Skeletal muscle tissue (tissue), 3 donors: ENCODE measurements at regions not wholly inside any gene's neighbourhood (a gene's known extent, or its start where the extent isn't known, plus 50 kb on each side); places are given as distances from the start of the nearest gene placed in this dataset.

Experiments used
- H3K27ac ChIP-seq: one replicate; pipeline ENCODE4 v1.7.0; 2013; ENCODE audit warnings: mild to moderate bottlenecking, low read depth, low read length, inconsistent platforms
- H3K27me3 ChIP-seq, 3 donors: one replicate each; pipeline ENCODE4 v1.7.0; 2013; ENCODE audit warnings: low read length in 3 of 3; ENCODE audit not compliant: control insufficient read depth in 3 of 3, insufficient read depth in 3 of 3
- H3K36me3 ChIP-seq, 3 donors: one replicate each; pipeline ENCODE4 v1.7.0; 2013; ENCODE audit warnings: low read length in 3 of 3; ENCODE audit not compliant: control insufficient read depth in 3 of 3, insufficient read depth in 3 of 3
- H3K4me1 ChIP-seq, 3 donors: one replicate each; pipeline ENCODE4 v1.7.0; 2013; ENCODE audit warnings: low read length in 3 of 3, mild to moderate bottlenecking in 3 of 3; ENCODE audit not compliant: control insufficient read depth in 3 of 3, insufficient read depth in 3 of 3
- H3K4me3 ChIP-seq, 3 donors: one replicate each; pipeline ENCODE4 v1.7.0; 2013; ENCODE audit warnings: low read length in 3 of 3
- H3K9ac ChIP-seq, 3 donors: one replicate each; pipeline ENCODE4 v1.7.0; 2013; ENCODE audit warnings: low read length in 3 of 3, mild to moderate bottlenecking in 3 of 3, moderate library complexity in 2 of 3, low read depth in 1 of 3
- H3K9me3 ChIP-seq, 3 donors: one replicate each; pipeline ENCODE4 v1.7.0; 2013; ENCODE audit warnings: low read length in 3 of 3; ENCODE audit not compliant: control insufficient read depth in 3 of 3
- donor health status: Osteomylitis.

- no peak overlapping the region for H3K4me3 ChIP-seq
- H3K27ac ChIP-seq: no peak overlapping the region
- H3K27me3 ChIP-seq: no peaks in the 10 kb centered on the region
- H3K9me3 ChIP-seq: no peaks in the 10 kb centered on the region
- no peaks in the 10 kb centered on the region for H3K36me3 ChIP-seq
- H3K4me1 ChIP-seq: peaks cover 0 to 6% (median 3%) of the 10 kb centered on the region in 3 donors
- no peak overlapping the region for H3K9ac ChIP-seq
Observed at GRCh38 chr1:221497046-221497445, 244.8 kb downstream of the DUSP10 start.

DNA sequence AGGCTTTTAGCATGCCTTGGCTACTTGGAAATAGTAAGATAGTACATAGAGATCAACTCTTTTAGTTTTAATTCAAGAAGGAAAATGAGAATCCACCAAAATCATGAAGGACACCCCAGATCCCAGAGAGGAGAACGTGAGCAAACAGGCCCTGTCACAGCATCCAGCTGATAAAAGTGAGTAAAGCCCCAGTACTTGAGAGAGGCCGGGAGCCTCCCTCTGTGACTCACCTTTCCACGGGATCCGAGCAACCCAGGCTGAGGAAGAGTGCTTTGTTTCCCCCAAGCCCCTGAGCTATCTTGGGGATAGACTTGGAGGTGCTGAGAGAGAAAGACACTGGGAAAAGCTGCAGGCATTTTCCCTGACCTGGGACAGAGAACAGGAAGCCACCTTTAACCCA, 238.6 kb downstream of the DUSP10 start:
- no peak overlapping the region for H3K9ac ChIP-seq
- H3K9me3 ChIP-seq: peaks cover 0 to 4% (median 0%) of the 10 kb centered on the region in 3 donors
- H3K36me3 ChIP-seq: no peaks in the 10 kb centered on the region
- no peaks in the 10 kb centered on the region for H3K27me3 ChIP-seq
- no peak overlapping the region for H3K4me3 ChIP-seq
- no peaks in the 10 kb centered on the region for H3K4me1 ChIP-seq
- H3K27ac ChIP-seq: no peak overlapping the region

DNA sequence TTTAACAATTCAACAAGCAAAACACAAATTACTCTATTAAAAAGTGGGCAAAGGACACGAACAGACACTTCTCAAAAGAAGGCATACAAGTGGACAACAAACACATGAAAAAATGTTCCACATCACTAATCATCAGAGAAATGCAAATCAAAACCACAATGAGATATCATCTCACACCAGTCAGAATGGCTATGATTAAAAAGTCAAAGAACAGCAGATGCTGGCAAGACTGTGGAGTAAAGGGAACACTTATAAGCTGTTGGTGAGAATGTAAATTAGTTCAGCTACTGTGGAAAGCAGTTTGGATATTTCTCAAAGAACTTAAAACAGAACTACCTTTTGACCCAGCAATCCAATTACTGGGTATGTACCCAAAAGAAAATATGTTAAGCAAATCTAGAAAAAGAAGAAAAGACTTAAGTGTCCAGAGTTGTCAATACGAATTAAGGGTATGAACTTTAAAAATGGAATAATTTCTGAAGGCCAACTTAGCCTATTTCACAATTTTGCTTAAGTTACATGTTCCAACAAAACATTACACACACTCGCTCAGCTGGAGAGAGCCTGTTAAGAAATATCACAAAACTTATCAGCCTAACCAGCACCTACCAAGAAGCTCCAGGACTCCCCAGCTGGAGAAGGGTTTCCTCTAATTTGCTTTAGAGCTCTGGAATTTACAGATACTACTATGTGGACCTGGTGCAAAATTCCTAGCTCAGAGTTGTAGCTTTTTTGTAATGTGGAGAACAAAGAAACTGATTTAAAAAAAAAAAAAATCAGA, 232.1 kb downstream of the DUSP10 start:
- Histone ChIP-seq H3K27ac (no peak overlapping the region), H3K27me3 (no peaks in the 10 kb centered on the region), H3K9ac (no peak overlapping the region), H3K36me3 (no peaks in the 10 kb centered on the region), H3K4me1 (no peaks in the 10 kb centered on the region), H3K9me3 (peaks cover 0 to 3% (median 0%) of the 10 kb centered on the region in 3 donors), H3K4me3 (no peak overlapping the region)

- Histone ChIP-seq H3K9me3 (no peaks in the 10 kb centered on the region), H3K4me1 (no peaks in the 10 kb centered on the region), H3K27ac (no peak overlapping the region), H3K27me3 (no peaks in the 10 kb centered on the region), H3K9ac (no peak overlapping the region), H3K4me3 (no peak overlapping the region), H3K36me3 (no peaks in the 10 kb centered on the region)
Observed at GRCh38 chr1:221510793-221511503, 230.9 kb downstream of the DUSP10 start.

DNA sequence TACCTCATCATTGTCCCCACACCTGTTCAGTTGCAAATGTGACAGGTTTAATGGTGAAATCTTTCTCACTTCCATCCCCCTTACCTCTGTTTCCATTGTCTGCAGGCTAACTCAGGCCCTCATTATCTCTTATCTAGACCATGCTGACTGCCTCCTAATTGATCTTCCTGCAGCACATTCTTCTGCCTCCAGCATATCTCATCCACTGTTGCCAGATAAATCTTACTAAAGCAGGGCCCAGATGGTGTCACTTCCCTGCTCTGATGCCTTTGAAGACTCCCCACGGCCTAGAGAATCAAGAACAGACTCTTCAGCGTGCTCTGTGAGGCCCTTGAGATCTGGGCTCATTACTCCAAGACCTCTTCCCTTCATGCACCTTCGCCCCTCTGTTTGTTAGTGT, 230.1 kb downstream of the DUSP10 start:
- Histone ChIP-seq H3K4me3 (no peak overlapping the region), H3K9ac (no peak overlapping the region), H3K27ac (no peak overlapping the region), H3K36me3 (no peaks in the 10 kb centered on the region), H3K9me3 (no peaks in the 10 kb centered on the region), H3K4me1 (no peaks in the 10 kb centered on the region), H3K27me3 (no peaks in the 10 kb centered on the region)

- H3K9me3 ChIP-seq: no peaks in the 10 kb centered on the region
- no peaks in the 10 kb centered on the region for H3K36me3 ChIP-seq
- no peak overlapping the region for H3K27ac ChIP-seq
- no peak overlapping the region for H3K4me3 ChIP-seq
- H3K4me1 ChIP-seq: no peaks in the 10 kb centered on the region
- no peaks in the 10 kb centered on the region for H3K27me3 ChIP-seq
- H3K9ac ChIP-seq: no peak overlapping the region
Observed at GRCh38 chr1:221514806-221515205, 227.1 kb downstream of the DUSP10 start.

DNA sequence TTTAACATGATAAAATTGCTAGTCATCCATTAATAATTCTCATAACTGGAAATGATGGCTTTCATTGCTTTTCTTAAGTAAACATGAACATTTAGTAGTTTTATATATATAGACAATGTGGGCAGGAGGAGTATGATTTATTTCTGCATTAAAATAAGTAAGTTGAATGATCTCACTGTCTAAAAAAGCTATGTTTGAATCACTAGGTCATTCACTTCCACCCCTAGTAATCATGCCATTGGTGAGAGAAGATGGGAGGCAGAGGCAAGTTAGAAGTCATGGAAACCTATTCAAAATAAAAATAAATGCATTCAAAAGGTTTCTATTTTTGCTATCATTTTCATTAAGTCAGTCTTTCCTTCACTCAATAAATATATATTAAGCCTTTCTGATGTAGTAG, 226.4 kb downstream of the DUSP10 start:
- Histone ChIP-seq H3K27ac (no peak overlapping the region), H3K4me3 (no peak overlapping the region), H3K9me3 (no peaks in the 10 kb centered on the region)

DNA sequence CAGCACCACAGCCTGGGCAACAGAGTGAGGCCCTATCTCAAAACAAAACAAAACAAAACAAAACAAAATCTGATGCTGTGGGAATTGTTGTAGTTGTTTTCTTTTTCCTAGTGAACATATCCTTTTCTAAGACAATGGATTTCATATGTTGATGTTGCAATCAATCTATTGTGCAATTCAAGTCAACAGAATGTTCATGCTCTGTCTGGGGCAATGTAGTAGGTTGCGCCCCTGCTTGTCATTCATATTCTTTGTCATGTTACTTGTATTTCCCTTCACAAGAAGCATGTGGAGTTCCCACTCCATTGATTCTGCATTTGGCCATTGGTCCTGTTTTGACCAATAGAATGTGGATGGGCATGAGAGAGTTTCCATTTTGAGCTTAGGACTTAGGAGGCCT, 223.9 kb downstream of the DUSP10 start:
- H3K4me3 ChIP-seq: no peak overlapping the region
- H3K9me3 ChIP-seq: no peaks in the 10 kb centered on the region
- no peaks in the 10 kb centered on the region for H3K4me1 ChIP-seq
- H3K36me3 ChIP-seq: no peaks in the 10 kb centered on the region
- no peaks in the 10 kb centered on the region for H3K27me3 ChIP-seq
- no peak overlapping the region for H3K27ac ChIP-seq
- no peak overlapping the region for H3K9ac ChIP-seq

More for the DNA sequence above, 226.4 kb downstream of the DUSP10 start:
- H3K4me1 ChIP-seq: no peaks in the 10 kb centered on the region
- no peaks in the 10 kb centered on the region for H3K36me3 ChIP-seq
- H3K9ac ChIP-seq: no peak overlapping the region
- H3K27me3 ChIP-seq: no peaks in the 10 kb centered on the region

- Histone ChIP-seq H3K4me3 (no peak overlapping the region), H3K27me3 (no peaks in the 10 kb centered on the region), H3K9ac (no peak overlapping the region), H3K27ac (no peak overlapping the region), H3K9me3 (no peaks in the 10 kb centered on the region), H3K36me3 (no peaks in the 10 kb centered on the region), H3K4me1 (no peaks in the 10 kb centered on the region)
Observed at GRCh38 chr1:221520250-221520649, 221.6 kb downstream of the DUSP10 start.

DNA sequence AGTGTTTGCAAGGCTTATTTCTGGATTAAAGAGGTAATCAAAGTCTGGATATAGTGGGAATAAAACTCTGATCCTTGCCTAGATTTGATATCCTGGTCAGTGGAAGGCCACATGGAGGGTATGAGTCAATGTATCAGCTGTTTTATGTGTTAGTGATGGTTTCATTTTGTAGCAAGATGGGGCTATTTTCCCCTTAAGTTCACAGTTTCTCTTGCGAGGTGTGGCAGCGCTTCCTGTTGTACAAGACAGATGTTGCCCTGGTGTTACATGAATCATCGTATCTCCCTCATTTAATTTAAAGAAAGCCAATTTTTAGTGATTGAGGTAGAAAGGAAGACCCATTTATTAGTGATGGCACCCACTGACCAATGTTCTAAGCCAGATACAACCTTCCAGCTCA, 220.2 kb downstream of the DUSP10 start:
- H3K4me1 ChIP-seq: no peaks in the 10 kb centered on the region
- H3K9me3 ChIP-seq: no peaks in the 10 kb centered on the region
- no peaks in the 10 kb centered on the region for H3K36me3 ChIP-seq
- H3K27ac ChIP-seq: no peak overlapping the region
- no peaks in the 10 kb centered on the region for H3K27me3 ChIP-seq
- no peak overlapping the region for H3K9ac ChIP-seq
- H3K4me3 ChIP-seq: no peak overlapping the region
